ENCODE measurements at regions not wholly inside any gene's neighbourhood (a gene's known extent, or its start where the extent isn't known, plus 50 kb on each side); places are given as distances from the start of the nearest gene placed in this dataset.

- Histone ChIP-seq H3K79me2 (ENCODE audit: control insufficient read depth, insufficient read depth, low read length) (no peaks in the 10 kb centered on the region), H3K4me2 (ENCODE audit: insufficient read depth, low read length) (no peak overlapping the region), H2AFZ (ENCODE audit: low read depth, low read length) (no peak overlapping the region), H3K4me1 (ENCODE audit: control insufficient read depth, extremely low read depth, insufficient read depth, low read length) (no peaks in the 10 kb centered on the region), H4K20me1 (replicated peaks; ENCODE audit: control insufficient read depth, extremely low read depth, insufficient read depth, low read length) (no peaks in the 10 kb centered on the region), H3K4me3 (replicated peaks in 1 of 3; ENCODE audit: insufficient read depth in 1 of 3, low read depth in 1 of 3, low read length in 3 of 3) (no peak overlapping the region), H3K9me3 (replicated peaks; ENCODE audit: control insufficient read depth, insufficient read depth, low read length) (no peaks in the 10 kb centered on the region), H3K9me1 (replicated peaks; ENCODE audit: control insufficient read depth, extremely low read depth, insufficient read depth, low read length) (no peaks in the 10 kb centered on the region), H3K27me3 (ENCODE audit: control insufficient read depth in 2 of 2, insufficient read depth in 2 of 2, low read length in 2 of 2) (peaks cover 0 to 2% of the 10 kb centered on the region in 2 experiments), H3K27ac (ENCODE audit: insufficient read depth, low read depth, low read length) (no peak overlapping the region), H3K9ac (replicated peaks; ENCODE audit: extremely low read depth, insufficient read depth, low read length) (no peak overlapping the region), H3K36me3 (ENCODE audit: control insufficient read depth in 2 of 2, extremely low read depth in 1 of 2, insufficient read depth in 2 of 2, low read length in 2 of 2) (no peaks in the 10 kb centered on the region)
- TF ChIP-seq GATA2 (IDR thresholded peaks at IDR 0.05; ENCODE audit: insufficient read depth, insufficient read length, low read depth, low read length): no peak
- TF ChIP-seq MYC (IDR thresholded peaks at IDR 0.05; ENCODE audit: low read depth, low read length): no peak
- TF ChIP-seq JUN (IDR thresholded peaks at IDR 0.05; ENCODE audit: borderline replicate concordance, insufficient read depth, insufficient read length, low read depth): no peak
- TF ChIP-seq CTCF (IDR thresholded peaks at IDR 0.05; ENCODE audit: extremely low read depth in 1 of 2, insufficient read depth in 1 of 2, low read depth in 1 of 2, low read length in 2 of 2): no peak
- no peak for TF ChIP-seq FOS (IDR thresholded peaks at IDR 0.05; ENCODE audit: borderline replicate concordance, insufficient read depth, low read length)
- TF ChIP-seq POLR2A (IDR thresholded peaks at IDR 0.05; ENCODE audit: low read depth, low read length): no peak
- TF ChIP-seq EZH2 (IDR thresholded peaks at IDR 0.05; ENCODE audit: borderline replicate concordance, low read depth, low read length, severe bottlenecking): no peak
- no peak for TF ChIP-seq POLR2AphosphoS5 (IDR thresholded peaks at IDR 0.05; ENCODE audit: insufficient read depth, low read depth, low read length)
- no peak for TF ChIP-seq MAX (IDR thresholded peaks at IDR 0.05; ENCODE audit: insufficient read depth, insufficient read length)
- BruUV-seq (replicated peaks): no TSS peak
- POLR2A ChIA-PET: no interaction called here
- intact Hi-C loops (cut with micrococcal nuclease): no loop called here
- CTCF ChIA-PET: interaction anchor here (1.3 to 1.5 kb wide), 2 partner anchors 13 to 58 kb away, joined by 3 to 5 read pairs; no protein-coding TSS in a partner anchor
- DNase-seq (ENCODE audit: low read depth, low spot score) (no peak), FAIRE-seq (no peak)
- dilution Hi-C loops (cut with MboI; ENCODE audit: extremely low pct_ligation_motif_present, low sequenced_read_pairs): no loop called here
These were observed 55.2 kb upstream of the JAK2 start for GRCh38 chr9:4929917-4930316.
